ENCODE measurements at regions not wholly inside any gene's neighbourhood (a gene's known extent, or its start where the extent isn't known, plus 50 kb on each side); places are given as distances from the start of the nearest gene placed in this dataset.

DNA sequence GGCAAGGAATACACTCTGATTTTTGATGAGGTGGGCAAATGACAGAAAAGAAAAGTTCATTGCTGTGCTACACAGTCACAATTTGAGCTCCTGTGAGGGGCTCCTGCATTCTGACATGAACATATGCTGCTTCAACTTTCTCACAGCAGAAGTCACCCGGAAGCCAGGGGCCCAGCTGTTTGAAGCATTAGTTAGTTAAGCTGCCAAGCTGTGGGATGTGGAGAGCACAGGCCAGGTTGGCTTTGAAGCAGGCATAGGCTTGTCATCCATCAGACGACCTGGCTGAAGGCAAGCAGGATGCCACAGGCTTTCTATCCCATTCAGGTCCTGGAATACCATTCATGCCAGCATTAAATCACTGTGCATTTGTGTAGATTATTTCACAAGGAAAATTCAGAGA is 63.1 kb downstream of the MTNR1B start:
- no peaks in the 10 kb centered on the region for H3K9me3 ChIP-seq (ENCODE audit: control insufficient read depth in 2 of 3, low read length in 3 of 3)
- POLR2A ChIA-PET, result no interaction called here
- no peaks in the 10 kb centered on the region for H3K4me1 Mint-ChIP-seq
- intact Hi-C loops (cut with micrococcal nuclease), result no loop called here
- peaks cover 0 to 2% (median 0%) of the 10 kb centered on the region in 11 donors for H3K9me3 Mint-ChIP-seq
- ATAC-seq (no peak), DNase-seq (no peak)
- H3K27me3 Mint-ChIP-seq, result peaks cover 0 to 17% (median 0%) of the 10 kb centered on the region in 5 donors
- no peak overlapping the region for H3K27ac Mint-ChIP-seq
- H3K4me1 ChIP-seq (ENCODE audit: control insufficient read depth in 2 of 2, insufficient read depth in 2 of 2, low read length in 2 of 2), result no peaks in the 10 kb centered on the region
- H3K36me3 Mint-ChIP-seq, result no peaks in the 10 kb centered on the region
- H3K4me3 ChIP-seq (ENCODE audit: low read length), result no peak overlapping the region
- CTCF ChIA-PET, result no interaction called here
- no peaks in the 10 kb centered on the region for H3K36me3 ChIP-seq (ENCODE audit: control insufficient read depth in 2 of 3, insufficient read depth in 3 of 3, low read length in 3 of 3)
- H3K27ac ChIP-seq (ENCODE audit: low read depth, low read length), result no peak overlapping the region
- no peaks in the 10 kb centered on the region for H3K27me3 ChIP-seq (ENCODE audit: control insufficient read depth in 2 of 2, insufficient read depth in 2 of 2, low read length in 2 of 2)
- H3K4me3 Mint-ChIP-seq, result no peak overlapping the region

GRCh38 chr11:93033093-93033492 is 63.6 kb downstream of the MTNR1B start:
- ATAC-seq, result no peak

GRCh38 chr11:93034031-93034722 is 64.7 kb downstream of the MTNR1B start:
- H3K9me3 Mint-ChIP-seq, result peaks cover 0 to 2% (median 0%) of the 10 kb centered on the region in 11 donors
- no peaks in the 10 kb centered on the region for H3K36me3 Mint-ChIP-seq
- H3K4me3 Mint-ChIP-seq, result no peak overlapping the region
- CTCF ChIA-PET, result no interaction called here
- H3K27ac ChIP-seq (ENCODE audit: low read depth, low read length), result no peak overlapping the region
- peaks cover 0 to 22% (median 2%) of the 10 kb centered on the region in 5 donors for H3K27me3 Mint-ChIP-seq
- H3K4me3 ChIP-seq (ENCODE audit: low read length), result no peak overlapping the region
- no peaks in the 10 kb centered on the region for H3K4me1 Mint-ChIP-seq
- DNase-seq, result no peak
- no peaks in the 10 kb centered on the region for H3K9me3 ChIP-seq (ENCODE audit: control insufficient read depth in 2 of 3, low read length in 3 of 3)
- POLR2A ChIA-PET, result no interaction called here
- no peaks in the 10 kb centered on the region for H3K27me3 ChIP-seq (ENCODE audit: control insufficient read depth in 2 of 2, insufficient read depth in 2 of 2, low read length in 2 of 2)
- no peaks in the 10 kb centered on the region for H3K4me1 ChIP-seq (ENCODE audit: control insufficient read depth in 2 of 2, insufficient read depth in 2 of 2, low read length in 2 of 2)
- intact Hi-C loops (cut with micrococcal nuclease), result no loop called here
- no peaks in the 10 kb centered on the region for H3K36me3 ChIP-seq (ENCODE audit: control insufficient read depth in 2 of 3, insufficient read depth in 3 of 3, low read length in 3 of 3)
- no peak for ATAC-seq
- H3K27ac Mint-ChIP-seq, result no peak overlapping the region

More at GRCh38 chr11:93033093-93033492, 63.6 kb downstream of the MTNR1B start:
- POLR2A ChIA-PET, result no interaction called here
- Mint-ChIP-seq H3K27me3 (peaks cover 0 to 17% (median 0%) of the 10 kb centered on the region in 5 donors), H3K27ac (no peak overlapping the region), H3K4me1 (no peaks in the 10 kb centered on the region), H3K36me3 (no peaks in the 10 kb centered on the region), H3K4me3 (no peak overlapping the region), H3K9me3 (peaks cover 0 to 2% (median 0%) of the 10 kb centered on the region in 11 donors)
- H3K27me3 ChIP-seq (ENCODE audit: control insufficient read depth in 2 of 2, insufficient read depth in 2 of 2, low read length in 2 of 2), result no peaks in the 10 kb centered on the region
- intact Hi-C loops (cut with micrococcal nuclease), result no loop called here
- H3K4me1 ChIP-seq (ENCODE audit: control insufficient read depth in 2 of 2, insufficient read depth in 2 of 2, low read length in 2 of 2), result no peaks in the 10 kb centered on the region
- DNase-seq, result no peak
- H3K36me3 ChIP-seq (ENCODE audit: control insufficient read depth in 2 of 3, insufficient read depth in 3 of 3, low read length in 3 of 3), result no peaks in the 10 kb centered on the region
- H3K9me3 ChIP-seq (ENCODE audit: control insufficient read depth in 2 of 3, low read length in 3 of 3), result no peaks in the 10 kb centered on the region
- H3K27ac ChIP-seq (ENCODE audit: low read depth, low read length), result no peak overlapping the region
- H3K4me3 ChIP-seq (ENCODE audit: low read length), result no peak overlapping the region
- CTCF ChIA-PET, result no interaction called here

DNA sequence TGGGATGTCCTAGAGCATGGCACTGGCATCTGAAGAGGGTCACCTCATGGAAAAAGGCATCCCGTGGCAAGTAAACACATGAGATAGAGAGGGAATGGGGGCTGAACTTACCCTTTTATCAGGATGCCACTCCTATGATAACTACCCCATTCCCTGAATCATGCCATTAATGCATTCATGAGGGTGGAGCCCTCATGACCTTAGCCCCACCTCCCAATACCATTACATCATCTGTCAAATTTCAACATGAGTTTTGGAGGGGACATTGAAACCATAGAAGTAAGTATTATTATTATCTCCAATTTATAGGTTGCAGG is 65.2 kb downstream of the MTNR1B start:
- DNase-seq, result no peak
- Histone ChIP-seq H3K27ac (ENCODE audit: low read depth, low read length) (no peak overlapping the region), H3K27me3 (ENCODE audit: control insufficient read depth in 2 of 2, insufficient read depth in 2 of 2, low read length in 2 of 2) (no peaks in the 10 kb centered on the region), H3K4me3 (ENCODE audit: low read length) (no peak overlapping the region), H3K36me3 (ENCODE audit: control insufficient read depth in 2 of 3, insufficient read depth in 3 of 3, low read length in 3 of 3) (no peaks in the 10 kb centered on the region), H3K4me1 (ENCODE audit: control insufficient read depth in 2 of 2, insufficient read depth in 2 of 2, low read length in 2 of 2) (no peaks in the 10 kb centered on the region), H3K9me3 (ENCODE audit: control insufficient read depth in 2 of 3, low read length in 3 of 3) (no peaks in the 10 kb centered on the region)
- peaks cover 0 to 22% (median 2%) of the 10 kb centered on the region in 5 donors for H3K27me3 Mint-ChIP-seq
- peaks cover 0 to 2% (median 0%) of the 10 kb centered on the region in 11 donors for H3K9me3 Mint-ChIP-seq
- ATAC-seq, result no peak
- CTCF ChIA-PET, result no interaction called here
- no peak overlapping the region for H3K27ac Mint-ChIP-seq
- POLR2A ChIA-PET, result no interaction called here
- no peaks in the 10 kb centered on the region for H3K36me3 Mint-ChIP-seq
- no peak overlapping the region for H3K4me3 Mint-ChIP-seq
- intact Hi-C loops (cut with micrococcal nuclease), result no loop called here
- no peaks in the 10 kb centered on the region for H3K4me1 Mint-ChIP-seq

- Histone ChIP-seq H3K4me3 (ENCODE audit: low read length) (no peak overlapping the region), H3K36me3 (ENCODE audit: control insufficient read depth in 2 of 3, insufficient read depth in 3 of 3, low read length in 3 of 3) (no peaks in the 10 kb centered on the region), H3K27me3 (ENCODE audit: control insufficient read depth in 2 of 2, insufficient read depth in 2 of 2, low read length in 2 of 2) (no peaks in the 10 kb centered on the region), H3K4me1 (ENCODE audit: control insufficient read depth in 2 of 2, insufficient read depth in 2 of 2, low read length in 2 of 2) (no peaks in the 10 kb centered on the region), H3K9me3 (ENCODE audit: control insufficient read depth in 2 of 3, low read length in 3 of 3) (no peaks in the 10 kb centered on the region), H3K27ac (ENCODE audit: low read depth, low read length) (no peak overlapping the region)
- CTCF ChIA-PET, result no interaction called here
- intact Hi-C loops (cut with micrococcal nuclease), result no loop called here
- Mint-ChIP-seq H3K4me1 (no peaks in the 10 kb centered on the region), H3K27me3 (peaks cover 2 to 19% (median 10%) of the 10 kb centered on the region in 5 donors), H3K9me3 (peaks cover 0 to 16% (median 6%) of the 10 kb centered on the region in 11 donors), H3K4me3 (no peak overlapping the region), H3K36me3 (no peaks in the 10 kb centered on the region), H3K27ac (no peak overlapping the region)
- no peak for ATAC-seq
- DNase-seq, result no peak
- POLR2A ChIA-PET, result no interaction called here
Measured at GRCh38 chr11:93038521-93038920, 69.1 kb downstream of the MTNR1B start.

- Histone ChIP-seq H3K4me3 (ENCODE audit: low read length) (no peak overlapping the region), H3K27ac (ENCODE audit: low read depth, low read length) (no peak overlapping the region), H3K36me3 (ENCODE audit: control insufficient read depth in 2 of 3, insufficient read depth in 3 of 3, low read length in 3 of 3) (no peaks in the 10 kb centered on the region), H3K27me3 (ENCODE audit: control insufficient read depth in 2 of 2, insufficient read depth in 2 of 2, low read length in 2 of 2) (no peaks in the 10 kb centered on the region), H3K4me1 (ENCODE audit: control insufficient read depth in 2 of 2, insufficient read depth in 2 of 2, low read length in 2 of 2) (no peaks in the 10 kb centered on the region), H3K9me3 (ENCODE audit: control insufficient read depth in 2 of 3, low read length in 3 of 3) (no peaks in the 10 kb centered on the region)
- no peak overlapping the region for H3K4me3 Mint-ChIP-seq
- H3K9me3 Mint-ChIP-seq, result peaks cover 0 to 16% (median 9%) of the 10 kb centered on the region in 11 donors
- peaks cover 2 to 26% (median 10%) of the 10 kb centered on the region in 5 donors for H3K27me3 Mint-ChIP-seq
- ChIA-PET CTCF (no interaction called here), POLR2A (no interaction called here)
- DNase-seq (no peak), ATAC-seq (no peak)
- H3K27ac Mint-ChIP-seq, result no peak overlapping the region
- H3K4me1 Mint-ChIP-seq, result no peaks in the 10 kb centered on the region
- H3K36me3 Mint-ChIP-seq, result no peaks in the 10 kb centered on the region
- intact Hi-C loops (cut with micrococcal nuclease), result no loop called here
Measured at GRCh38 chr11:93039531-93040240, 70.2 kb downstream of the MTNR1B start.

GRCh38 chr11:93041682-93042081 is 72.2 kb downstream of the MTNR1B start:
- Histone ChIP-seq H3K36me3 (ENCODE audit: control insufficient read depth in 2 of 3, insufficient read depth in 3 of 3, low read length in 3 of 3) (no peaks in the 10 kb centered on the region), H3K9me3 (ENCODE audit: control insufficient read depth in 2 of 3, low read length in 3 of 3) (no peaks in the 10 kb centered on the region), H3K27me3 (ENCODE audit: control insufficient read depth in 2 of 2, insufficient read depth in 2 of 2, low read length in 2 of 2) (no peaks in the 10 kb centered on the region), H3K27ac (ENCODE audit: low read depth, low read length) (no peak overlapping the region), H3K4me1 (ENCODE audit: control insufficient read depth in 2 of 2, insufficient read depth in 2 of 2, low read length in 2 of 2) (no peaks in the 10 kb centered on the region), H3K4me3 (ENCODE audit: low read length) (no peak overlapping the region)
- peaks cover 2 to 26% (median 10%) of the 10 kb centered on the region in 5 donors for H3K27me3 Mint-ChIP-seq
- no peak for ATAC-seq
- intact Hi-C loops (cut with micrococcal nuclease), result no loop called here
- H3K36me3 Mint-ChIP-seq, result no peaks in the 10 kb centered on the region
- DNase-seq, result no peak
- H3K4me3 Mint-ChIP-seq, result no peak overlapping the region
- H3K9me3 Mint-ChIP-seq, result peaks cover 0 to 16% (median 9%) of the 10 kb centered on the region in 11 donors
- H3K27ac Mint-ChIP-seq, result no peak overlapping the region
- CTCF ChIA-PET, result no interaction called here
- POLR2A ChIA-PET, result no interaction called here
- no peaks in the 10 kb centered on the region for H3K4me1 Mint-ChIP-seq

All from naive thymus-derived CD4-positive, alpha-beta T cell (primary cell).